ENCODE measurements at regions not wholly inside any gene's neighbourhood (a gene's known extent, or its start where the extent isn't known, plus 50 kb on each side); places are given as distances from the start of the nearest gene placed in this dataset.

- DNase-seq (no peak), ATAC-seq (no peak)
- no peak for TF ChIP-seq CTCF (IDR thresholded peaks at IDR 0.05)
- H3K4me3 ChIP-seq: no peak overlapping the region
- H3K27me3 ChIP-seq: peaks cover 0 to 87% (median 40%) of the 10 kb centered on the region in 7 donors
- H3K36me3 ChIP-seq: no peaks in the 10 kb centered on the region
- H3K9me3 ChIP-seq: peaks cover 0 to 1% (median 0%) of the 10 kb centered on the region in 11 donors
- H3K27ac ChIP-seq: no peak overlapping the region
- intact Hi-C loops (cut with DNase I): no loop called here
- no peaks in the 10 kb centered on the region for H3K4me1 ChIP-seq
- WGBS, 2 donors: 45 to 50% methylated on average over 9 of the region's 9 CpGs
These were observed 87.3 kb upstream of the RPL38 start for GRCh38 chr17:74116087-74116717.

- Histone ChIP-seq H3K4me3 (no peak overlapping the region), H3K4me1 (no peaks in the 10 kb centered on the region), H3K27me3 (peaks cover 0 to 88% (median 42%) of the 10 kb centered on the region in 7 donors), H3K9me3 (peaks cover 0 to 7% (median 0%) of the 10 kb centered on the region in 11 donors), H3K36me3 (no peaks in the 10 kb centered on the region), H3K27ac (no peak overlapping the region)
- WGBS, 2 donors: 66 to 73% methylated on average over 21 of the region's 21 CpGs
- TF ChIP-seq CTCF (IDR thresholded peaks at IDR 0.05): no peak
- DNase-seq (no peak), ATAC-seq (no peak)
- intact Hi-C loops (cut with DNase I): no loop called here
These were observed 86.3 kb upstream of the RPL38 start for GRCh38 chr17:74117087-74117698.

- H3K4me1 ChIP-seq: no peaks in the 10 kb centered on the region
- no peaks in the 10 kb centered on the region for H3K36me3 ChIP-seq
- no peak overlapping the region for H3K27ac ChIP-seq
- TF ChIP-seq CTCF (IDR thresholded peaks at IDR 0.05): no peak
- peaks cover 0 to 84% (median 40%) of the 10 kb centered on the region in 7 donors for H3K27me3 ChIP-seq
- H3K9me3 ChIP-seq: peaks cover 0 to 7% (median 0%) of the 10 kb centered on the region in 11 donors
- ATAC-seq: no peak
- no peak overlapping the region for H3K4me3 ChIP-seq
- WGBS, 2 donors: 56 to 68% methylated on average over 5 of the region's 5 CpGs
- intact Hi-C loops (cut with DNase I): no loop called here
- no peak for DNase-seq
These were observed 85.5 kb upstream of the RPL38 start for GRCh38 chr17:74117999-74118421.

DNA sequence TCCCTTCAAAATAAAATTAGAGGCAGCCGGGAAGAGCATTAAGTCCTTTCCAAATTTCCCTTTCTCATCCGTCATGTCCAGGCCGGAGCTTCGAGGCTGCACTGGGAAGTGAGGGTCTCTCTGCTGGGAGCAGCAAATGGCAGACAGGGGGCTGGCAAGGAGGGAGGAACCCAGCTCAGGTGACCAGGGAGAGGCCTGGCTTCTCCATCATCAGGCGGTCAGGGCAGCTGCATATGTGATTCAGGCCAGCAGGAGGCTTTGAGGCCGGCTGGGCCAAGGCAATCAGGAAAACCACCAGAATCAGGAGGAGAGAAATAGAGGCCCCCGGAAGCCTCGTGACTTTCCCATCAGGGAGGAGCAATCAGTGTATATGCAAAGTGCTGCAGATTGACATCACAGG is 85.0 kb upstream of the RPL38 start:
- no peaks in the 10 kb centered on the region for H3K36me3 ChIP-seq
- H3K27me3 ChIP-seq: peaks cover 0 to 81% (median 40%) of the 10 kb centered on the region in 7 donors
- 33 to 42% methylated on average over 8 of the region's 8 CpGs for WGBS, 2 donors
- peaks cover 0 to 7% (median 0%) of the 10 kb centered on the region in 11 donors for H3K9me3 ChIP-seq
- TF ChIP-seq CTCF (IDR thresholded peaks at IDR 0.05): no peak
- no peak overlapping the region for H3K4me3 ChIP-seq
- no peak overlapping the region for H3K27ac ChIP-seq
- ATAC-seq (no peak), DNase-seq (no peak)
- no peaks in the 10 kb centered on the region for H3K4me1 ChIP-seq
- intact Hi-C loops (cut with DNase I): no loop called here
